ENCODE measurements at regions not wholly inside any gene's neighbourhood (a gene's known extent, or its start where the extent isn't known, plus 50 kb on each side); places are given as distances from the start of the nearest gene placed in this dataset.

- Histone ChIP-seq H3K36me3 (no peaks in the 10 kb centered on the region), H3K27me3 (no peaks in the 10 kb centered on the region), H3K4me3 (ENCODE audit: low read depth in 1 of 2, low read length in 1 of 2) (no peak overlapping the region), H3K4me1 (ENCODE audit: control insufficient read depth in 1 of 2, insufficient read depth in 1 of 2, low read depth in 1 of 2, low read length in 1 of 2) (no peaks in the 10 kb centered on the region), H3K27ac (no peak overlapping the region), H3K9me3 (no peaks in the 10 kb centered on the region)
- TF ChIP-seq CTCF (IDR thresholded peaks at IDR 0.05): no peak
Observed at GRCh38 chr7:45415265-45415664, 158.9 kb upstream of the ADCY1 start.

GRCh38 chr7:45416846-45417245, 157.3 kb upstream of the ADCY1 start:
- Histone ChIP-seq H3K27me3 (no peaks in the 10 kb centered on the region), H3K9me3 (no peaks in the 10 kb centered on the region), H3K4me3 (ENCODE audit: low read depth in 1 of 2, low read length in 1 of 2) (no peak overlapping the region), H3K27ac (no peak overlapping the region), H3K36me3 (no peaks in the 10 kb centered on the region), H3K4me1 (ENCODE audit: control insufficient read depth in 1 of 2, insufficient read depth in 1 of 2, low read depth in 1 of 2, low read length in 1 of 2) (no peaks in the 10 kb centered on the region)
- no peak for TF ChIP-seq CTCF (IDR thresholded peaks at IDR 0.05)

DNA sequence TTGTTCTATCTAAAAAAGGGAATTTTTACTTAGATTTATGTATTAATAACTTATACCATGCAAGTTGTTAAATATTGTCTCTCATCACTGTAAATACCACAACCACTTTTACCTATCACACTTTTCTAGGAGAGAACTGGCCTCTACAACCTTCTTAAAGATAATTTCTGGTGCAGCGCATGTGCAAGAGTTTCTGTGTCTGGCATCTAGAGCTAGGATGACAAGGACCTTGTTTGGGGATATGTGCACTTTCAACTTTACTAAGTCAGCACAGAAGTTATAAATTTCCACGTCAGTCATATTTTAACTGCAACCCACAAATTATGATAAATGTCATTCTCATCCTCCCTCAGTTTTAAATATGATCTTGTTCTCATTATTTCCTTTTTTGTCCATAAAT, 156.9 kb upstream of the ADCY1 start:
- TF ChIP-seq CTCF (IDR thresholded peaks at IDR 0.05): no peak
- H3K4me1 ChIP-seq (ENCODE audit: control insufficient read depth in 1 of 2, insufficient read depth in 1 of 2, low read depth in 1 of 2, low read length in 1 of 2): no peaks in the 10 kb centered on the region
- no peak overlapping the region for H3K27ac ChIP-seq
- H3K36me3 ChIP-seq: no peaks in the 10 kb centered on the region
- H3K9me3 ChIP-seq: no peaks in the 10 kb centered on the region
- no peak overlapping the region for H3K4me3 ChIP-seq (ENCODE audit: low read depth in 1 of 2, low read length in 1 of 2)
- no peaks in the 10 kb centered on the region for H3K27me3 ChIP-seq

DNA sequence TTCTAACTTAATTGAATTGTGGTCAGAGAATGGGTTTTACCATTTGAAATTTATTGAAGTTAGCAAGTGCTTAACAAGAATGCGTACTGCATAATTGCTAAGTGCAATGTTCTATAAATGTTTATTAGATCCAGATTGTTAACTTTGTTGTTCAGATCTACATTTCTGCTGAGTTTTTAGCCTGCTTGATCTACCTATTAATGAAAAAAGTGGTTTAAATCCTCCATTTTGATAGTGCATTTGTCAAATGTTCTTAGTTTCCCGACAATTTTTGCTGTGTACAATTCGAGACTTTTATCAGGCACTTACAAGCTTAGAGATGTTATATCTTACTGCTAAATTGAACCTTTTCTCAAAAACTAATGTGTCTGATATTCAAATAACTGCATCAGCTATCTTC, 156.4 kb upstream of the ADCY1 start:
- H3K4me1 ChIP-seq (ENCODE audit: control insufficient read depth in 1 of 2, insufficient read depth in 1 of 2, low read depth in 1 of 2, low read length in 1 of 2): no peaks in the 10 kb centered on the region
- no peak for TF ChIP-seq CTCF (IDR thresholded peaks at IDR 0.05)
- no peaks in the 10 kb centered on the region for H3K27me3 ChIP-seq

DNA sequence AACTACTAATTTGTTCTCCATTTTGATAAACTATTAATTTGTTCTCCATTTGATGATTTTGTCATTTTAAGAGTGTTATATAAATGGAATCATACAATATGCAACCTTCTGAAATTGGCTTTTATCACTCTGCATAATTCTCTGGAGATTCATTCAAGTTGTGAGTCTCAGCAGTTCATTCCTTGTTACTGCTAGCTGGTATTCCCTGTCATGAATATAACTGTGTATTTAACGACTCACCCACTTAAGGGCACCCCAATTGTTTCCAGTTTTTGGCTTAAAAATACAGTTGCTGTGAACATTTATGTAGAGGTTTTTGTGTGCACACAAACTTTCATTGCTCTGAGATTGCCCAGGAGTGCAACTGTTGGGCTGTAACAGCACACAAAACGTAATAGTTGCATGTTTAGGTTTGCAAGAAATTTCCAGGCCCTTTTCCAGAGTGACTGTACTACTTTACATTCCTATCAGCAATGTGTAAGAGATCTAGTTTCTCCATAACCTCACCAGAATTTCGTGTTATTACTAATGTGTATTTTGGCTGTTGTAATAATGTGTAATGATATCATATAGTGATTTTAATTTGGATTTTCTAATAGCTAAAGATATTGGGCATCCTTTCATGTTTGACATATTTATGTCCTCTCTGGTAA, 153.2 kb upstream of the ADCY1 start:
- Histone ChIP-seq H3K4me1 (ENCODE audit: control insufficient read depth in 1 of 2, insufficient read depth in 1 of 2, low read depth in 1 of 2, low read length in 1 of 2) (no peaks in the 10 kb centered on the region), H3K27me3 (no peaks in the 10 kb centered on the region), H3K27ac (no peak overlapping the region), H3K4me3 (ENCODE audit: low read depth in 1 of 2, low read length in 1 of 2) (no peak overlapping the region), H3K36me3 (no peaks in the 10 kb centered on the region), H3K9me3 (no peaks in the 10 kb centered on the region)
- TF ChIP-seq CTCF (IDR thresholded peaks at IDR 0.05): no peak

More for the DNA sequence above, 156.4 kb upstream of the ADCY1 start:
- H3K27ac ChIP-seq: no peak overlapping the region
- H3K4me3 ChIP-seq (ENCODE audit: low read depth in 1 of 2, low read length in 1 of 2): no peak overlapping the region
- no peaks in the 10 kb centered on the region for H3K36me3 ChIP-seq
- H3K9me3 ChIP-seq: no peaks in the 10 kb centered on the region
